ENCODE measurements at regions not wholly inside any gene's neighbourhood (a gene's known extent, or its start where the extent isn't known, plus 50 kb on each side); places are given as distances from the start of the nearest gene placed in this dataset.
"Not testable (repeated sequence)": the region's sequence is repeated elsewhere in the genome, so short reads cannot be mapped to it uniquely, and the experiment has no call there.

GRCh38 chr3:82739390-82739789 lies 977.9 kb upstream of the GBE1 start:
- no peak for DNase-seq

GRCh38 chr3:82736696-82737277 lies 975.3 kb upstream of the GBE1 start:
- DNase-seq: no peak

- DNase-seq: no peak
Observed at GRCh38 chr3:82715091-82715856, 953.8 kb upstream of the GBE1 start.

DNA sequence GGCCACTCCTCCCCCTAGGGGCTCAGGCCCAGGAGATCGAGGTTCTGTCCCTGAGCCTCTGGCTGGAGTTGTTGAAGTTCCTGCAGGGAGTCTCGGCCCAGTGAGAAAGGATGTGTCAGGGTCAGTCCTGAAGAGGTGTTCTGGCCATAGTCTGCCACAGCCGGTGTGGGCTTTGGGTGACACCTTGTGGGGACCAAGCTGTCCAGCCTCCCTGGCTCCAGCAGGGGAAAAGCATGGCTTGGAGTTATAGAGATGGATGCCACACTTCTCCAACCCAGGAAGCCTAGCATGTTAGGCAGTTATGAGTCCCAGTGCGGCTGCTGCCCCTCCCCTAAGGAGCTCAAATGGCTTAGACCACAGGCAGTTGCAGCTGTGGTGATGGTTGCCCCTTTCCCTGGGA lies 945.6 kb upstream of the GBE1 start:
- DNase-seq: no peak

DNA sequence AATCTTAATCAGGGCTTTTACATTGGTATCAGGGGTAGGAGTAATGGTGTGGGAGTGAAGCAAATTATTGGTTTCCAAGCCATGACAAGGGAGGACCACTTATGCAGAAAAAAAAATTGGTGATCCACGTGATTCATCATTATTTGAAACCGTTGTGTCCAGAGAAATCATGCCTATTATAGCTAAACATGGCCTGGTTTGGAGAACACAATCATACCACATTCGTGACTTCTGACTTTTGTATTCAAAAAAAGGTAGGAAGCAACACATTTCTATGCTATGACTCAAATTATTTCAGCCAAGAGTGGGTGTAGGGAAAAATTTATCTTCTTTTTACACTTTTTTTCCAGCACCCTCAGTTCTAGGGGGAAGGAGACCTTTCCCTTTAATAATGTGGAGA lies 924.3 kb upstream of the GBE1 start:
- DNase-seq: no peak

- no peak for DNase-seq
Observed at GRCh38 chr3:82676356-82677026, 915.0 kb upstream of the GBE1 start.

GRCh38 chr3:82672966-82673365 lies 911.5 kb upstream of the GBE1 start:
- DNase-seq: no peak

DNA sequence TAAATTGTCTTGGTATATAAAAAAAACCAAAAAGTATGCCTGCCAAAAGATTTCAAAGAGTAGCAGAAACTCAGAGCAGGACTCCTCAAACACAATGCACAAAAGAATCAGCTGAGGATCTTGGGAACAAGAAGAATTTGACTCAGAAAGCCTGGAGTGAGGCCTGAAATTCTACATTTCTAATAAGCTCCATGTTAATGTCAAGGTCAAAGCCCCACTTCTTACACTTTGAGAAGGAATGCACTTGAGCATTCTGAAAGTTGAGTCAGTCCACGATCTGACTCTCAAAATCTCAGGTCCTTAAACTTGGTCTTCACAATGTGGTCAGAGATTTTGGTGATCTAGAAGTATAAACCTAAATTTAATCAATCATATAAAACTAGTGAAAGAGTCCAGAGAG lies 910.0 kb upstream of the GBE1 start:
- DNase-seq: no peak

- no peak for DNase-seq
Observed at GRCh38 chr3:82654708-82655107, 893.3 kb upstream of the GBE1 start.

DNA sequence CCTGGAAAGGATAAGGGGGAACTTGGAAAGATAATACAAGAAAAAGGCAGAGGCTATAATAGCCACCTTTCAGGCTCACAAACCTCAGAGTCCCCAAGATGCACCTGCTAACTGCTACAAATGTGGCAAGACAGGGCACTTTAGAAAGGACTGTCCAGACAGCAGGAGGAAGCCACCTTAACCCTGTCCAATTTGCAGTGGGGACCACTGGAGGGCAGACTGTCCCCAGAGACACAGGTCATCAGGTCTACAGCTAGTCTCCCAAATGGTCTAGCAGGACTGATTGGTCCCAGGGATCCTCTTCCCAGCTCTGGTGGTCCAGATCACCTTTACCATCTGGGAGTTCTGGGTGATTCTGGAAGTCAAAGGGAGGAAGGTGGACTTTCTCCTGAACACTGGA lies 882.5 kb upstream of the GBE1 start:
- DNase-seq: no peak

DNA sequence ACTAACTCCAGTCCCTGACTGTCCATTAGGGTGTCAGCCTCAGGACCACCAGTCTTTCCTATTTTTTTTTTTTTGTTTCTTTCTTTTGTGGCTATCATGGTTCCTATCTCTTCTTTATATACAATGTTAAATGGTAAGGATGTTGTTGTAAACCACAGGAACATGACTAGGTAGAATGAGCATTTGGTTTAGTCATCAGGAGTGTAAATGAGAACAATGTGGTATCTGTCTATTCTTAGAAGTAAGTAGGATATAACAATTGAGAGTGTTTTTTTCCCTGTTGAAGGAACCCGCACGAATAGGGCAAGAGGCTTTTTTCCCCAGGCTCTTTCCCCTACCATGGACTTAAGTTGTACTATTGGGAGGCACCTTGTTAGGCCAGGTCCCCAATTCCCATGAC lies 880.3 kb upstream of the GBE1 start:
- DNase-seq: no peak

GRCh38 chr3:82640254-82640653 lies 878.8 kb upstream of the GBE1 start:
- DNase-seq: no peak

- DNase-seq: no peak
Observed at GRCh38 chr3:82637574-82637973, 876.1 kb upstream of the GBE1 start.

DNA sequence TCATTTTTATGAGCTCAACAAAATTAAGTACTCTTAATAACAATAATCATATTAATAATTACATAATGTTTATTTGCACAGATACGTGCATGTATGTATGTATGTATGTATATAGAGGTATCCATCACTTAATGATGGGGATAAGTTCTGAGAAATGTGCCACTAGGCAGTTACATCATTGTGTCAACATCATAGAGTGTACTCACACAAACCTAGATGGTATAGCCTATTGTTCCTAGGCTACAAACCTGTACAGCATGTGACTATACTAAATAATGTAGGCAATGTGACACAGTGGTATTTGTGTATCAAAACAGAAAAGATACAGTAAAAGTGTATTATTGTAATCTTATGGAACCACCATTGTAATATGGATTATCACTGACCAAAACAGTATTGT lies 874.7 kb upstream of the GBE1 start:
- DNase-seq: no peak

- DNase-seq: no peak
Observed at GRCh38 chr3:82633319-82633718, 871.9 kb upstream of the GBE1 start.

- no peak for DNase-seq
Observed at GRCh38 chr3:82629937-82630336, 868.5 kb upstream of the GBE1 start.

DNA sequence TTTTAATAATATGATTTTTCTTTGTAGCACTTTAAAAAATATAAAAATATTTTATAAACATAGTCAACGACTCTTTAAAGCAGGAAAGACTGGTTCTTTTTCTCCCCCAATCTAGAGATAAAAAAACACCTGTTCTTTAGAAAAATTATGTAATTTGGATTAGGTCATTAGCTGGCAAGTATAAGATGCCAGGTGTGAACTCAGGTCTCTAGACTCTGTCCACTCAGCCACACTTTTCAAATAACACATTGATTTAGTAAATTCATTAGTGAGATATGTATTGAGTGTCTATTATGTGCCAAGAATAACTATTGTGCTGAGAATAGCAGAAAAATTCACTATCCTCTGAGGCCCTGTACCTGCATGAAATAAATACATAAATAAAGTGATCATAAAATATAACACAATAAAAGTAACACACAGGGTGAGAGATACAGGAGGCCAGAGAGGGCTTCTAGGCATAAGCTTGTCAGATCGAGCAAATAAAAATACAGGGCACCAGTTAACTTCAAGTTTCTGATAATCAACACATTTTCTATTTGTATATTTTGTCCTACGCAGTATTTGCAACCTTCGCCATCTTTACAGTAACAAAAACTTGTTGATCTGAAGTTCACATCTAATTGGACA lies 867.1 kb upstream of the GBE1 start:
- DNase-seq: no peak

DNA sequence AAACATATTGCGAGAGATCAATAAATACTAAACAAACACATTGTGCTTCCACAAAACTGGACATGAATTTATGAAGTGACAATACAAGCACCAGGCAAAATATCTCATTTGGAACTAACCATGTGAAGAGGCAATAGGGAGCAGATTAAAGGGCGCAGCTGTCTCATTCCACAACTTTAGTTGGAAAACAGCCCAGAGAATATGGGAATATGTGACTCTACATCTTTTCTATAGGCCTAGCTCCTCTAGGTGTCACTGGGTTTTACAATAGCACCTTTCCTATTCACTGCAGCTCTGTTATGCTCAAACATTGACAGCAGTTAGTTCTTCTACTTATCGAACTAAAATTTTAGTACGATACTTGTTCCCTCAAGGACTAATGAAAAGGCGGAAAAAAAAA lies 866.3 kb upstream of the GBE1 start:
- no peak for DNase-seq

DNA sequence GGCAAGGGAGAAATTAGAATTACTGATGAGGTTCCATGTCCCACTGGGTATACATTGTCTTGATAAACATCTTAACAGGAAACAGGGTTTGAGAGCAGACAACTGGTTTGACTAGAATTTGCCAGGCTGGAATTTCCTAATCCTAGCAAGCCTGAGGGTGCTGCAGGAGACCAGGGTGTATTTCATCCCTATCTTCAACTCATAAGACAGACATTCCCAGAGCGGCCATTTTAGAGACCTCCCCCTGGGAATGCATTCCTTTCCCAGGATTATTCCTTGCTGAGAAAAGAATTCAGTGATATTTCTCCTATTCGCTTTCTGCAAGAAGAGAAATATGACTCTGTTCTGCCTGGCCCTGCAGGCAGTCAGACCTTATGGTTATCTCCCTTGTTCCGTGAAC lies 859.3 kb upstream of the GBE1 start:
- DNase-seq: not testable (repeated sequence)

- no peak for DNase-seq
Observed at GRCh38 chr3:82618594-82618993, 857.1 kb upstream of the GBE1 start.

GRCh38 chr3:82610236-82610635 lies 848.8 kb upstream of the GBE1 start:
- no peak for DNase-seq

- no peak for DNase-seq
Observed at GRCh38 chr3:82607391-82607790, 845.9 kb upstream of the GBE1 start.

GRCh38 chr3:82596805-82597204 lies 835.4 kb upstream of the GBE1 start:
- DNase-seq: no peak

GRCh38 chr3:82595530-82595929 lies 834.1 kb upstream of the GBE1 start:
- DNase-seq: no peak

Data from T-helper 2 cell (primary cell).